Pancreas (tissue), 10 donors: ENCODE measurements at regions not wholly inside any gene's neighbourhood (a gene's known extent, or its start where the extent isn't known, plus 50 kb on each side); places are given as distances from the start of the nearest gene placed in this dataset.

Experiments
- ATAC-seq, 4 donors: fragments of 200-7000 bp; cut with Tn5 transposase; one replicate each; pipeline versions ENCODE4 v1.8.0 to v1.9.1; 2020; ENCODE audit warnings: mild to moderate bottlenecking in 4 of 4, moderate library complexity in 4 of 4
- DNase-seq, 6 donors: peaks; one replicate each; pipeline ENCODE4 v3.0.0-alpha.2; 2020
- FAIRE-seq: peaks from 2 replicates; lab custom pipeline; 2012; peaks lifted over from hg19 to GRCh38; lab: Jason Lieb, UNC
- H3K27ac ChIP-seq, 4 donors: fragments of 200-600 bp; sonication (generic); 1 replicate in 3 of 4; 2 replicates in 1 of 4; pipeline versions ENCODE4 v1.5.0 to v1.8.0; 2020
- H3K27me3 ChIP-seq, 4 donors: fragments of 200-600 bp; one replicate each; pipeline ENCODE4 v1.8.0; 2021
- H3K36me3 ChIP-seq, 3 donors: fragments of 200-600 bp; sonication (generic) in 1 of 3; one replicate each; pipeline versions ENCODE4 v1.5.0 to v1.8.0; 2020 to 2021
- H3K4me1 ChIP-seq, 3 donors: fragments of 200-600 bp; one replicate each; pipeline ENCODE4 v1.8.0; 2021
- H3K4me3 ChIP-seq, 4 donors: fragments of 200-600 bp; sonication (generic) in 2 of 4; one replicate each; pipeline versions ENCODE4 v1.5.0 to v1.8.0; 2020 to 2021
- H3K9me3 ChIP-seq, 4 donors: fragments of 200-600 bp; one replicate each; pipeline ENCODE4 v1.8.0; 2021
- WGBS, 2 donors: extraction: QIAGEN DNeasy Blood & Tissue Kit; methylation state at CpG; one replicate each; pipeline ENCODE4 v1.1.7; 2013; 5-methylcytosine and 5-hydroxymethylcytosine counted together
- intact Hi-C, 3 donors: fragments of 100-400 bp; cut with DNase I; formaldehyde crosslinking; loops; one replicate each; pipeline versions ENCODE4 v1.11.1 to v1.14.2; 2022
- TF ChIP-seq, protein P1 (sequence below), 4 donors: fragments of 200-600 bp; sonication (generic) in 3 of 4; IDR thresholded peaks; one replicate each; pipeline versions ENCODE4 v1.5.0 to v1.8.0; 2021; ENCODE audit warnings: antibody characterized with exemption in 4 of 4
- donor health status: healthy with polysubstance abuse.
- donor health status: DM: no; HTN: no; CAD: no; lungs with moderate emphysema.
- donor health status: DM: no; HTN: no; CAD: no.
- donor health status: control.
- donor health status: control.
- donor health status: Bipolar disorder and iron deficiency.
- donor health status: DM: yes; HTN: yes; CAD: no.
- donor health status: DM: no; HTN: no; CAD: no.
- donor health status: DM: no; HTN: no; CAD: no.
- donor health status: DM: yes; HTN: yes; CAD: no.

DNA sequence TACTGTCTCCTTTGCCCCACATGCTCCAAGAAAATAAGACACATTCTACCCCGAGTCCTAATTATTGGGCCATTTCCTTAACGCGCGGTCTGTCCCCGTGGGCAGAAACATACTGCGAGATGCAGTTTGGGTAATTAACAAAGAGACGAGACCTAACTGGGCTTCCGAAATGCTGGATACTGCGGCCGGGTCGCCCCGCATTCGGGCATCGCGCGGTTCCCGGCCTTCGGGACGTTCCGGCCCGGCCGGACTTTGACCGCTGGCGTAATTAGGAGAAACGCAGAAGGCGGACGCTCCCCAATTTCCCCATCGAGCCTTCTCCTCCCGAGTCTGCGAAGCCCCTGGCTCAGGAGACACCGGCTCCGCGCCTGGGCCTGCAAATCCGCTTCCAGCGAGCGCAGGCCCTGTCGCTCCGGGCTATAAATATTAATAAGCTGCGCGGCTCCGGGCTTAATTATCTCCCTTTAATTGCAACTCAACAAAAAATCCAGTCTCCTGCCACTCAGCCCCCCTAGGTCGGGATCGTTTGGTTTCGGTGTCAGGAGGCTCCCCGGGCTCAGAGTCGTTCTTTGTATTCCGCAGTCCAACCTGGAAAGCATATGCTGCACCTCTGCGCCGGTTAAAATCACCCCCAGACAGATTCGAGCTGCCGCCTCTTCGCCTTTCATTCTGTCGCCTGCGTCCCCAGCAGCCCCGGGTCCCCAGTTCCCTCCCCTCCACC lies 131.5 kb downstream of the SPAG6 start:
- peaks cover 0 to 5% (median 0%) of the 10 kb centered on the region in 3 donors for H3K4me1 ChIP-seq
- H3K27me3 ChIP-seq = peaks cover 0 to 42% (median 12%) of the 10 kb centered on the region in 4 donors
- TF ChIP-seq, protein P1, sequence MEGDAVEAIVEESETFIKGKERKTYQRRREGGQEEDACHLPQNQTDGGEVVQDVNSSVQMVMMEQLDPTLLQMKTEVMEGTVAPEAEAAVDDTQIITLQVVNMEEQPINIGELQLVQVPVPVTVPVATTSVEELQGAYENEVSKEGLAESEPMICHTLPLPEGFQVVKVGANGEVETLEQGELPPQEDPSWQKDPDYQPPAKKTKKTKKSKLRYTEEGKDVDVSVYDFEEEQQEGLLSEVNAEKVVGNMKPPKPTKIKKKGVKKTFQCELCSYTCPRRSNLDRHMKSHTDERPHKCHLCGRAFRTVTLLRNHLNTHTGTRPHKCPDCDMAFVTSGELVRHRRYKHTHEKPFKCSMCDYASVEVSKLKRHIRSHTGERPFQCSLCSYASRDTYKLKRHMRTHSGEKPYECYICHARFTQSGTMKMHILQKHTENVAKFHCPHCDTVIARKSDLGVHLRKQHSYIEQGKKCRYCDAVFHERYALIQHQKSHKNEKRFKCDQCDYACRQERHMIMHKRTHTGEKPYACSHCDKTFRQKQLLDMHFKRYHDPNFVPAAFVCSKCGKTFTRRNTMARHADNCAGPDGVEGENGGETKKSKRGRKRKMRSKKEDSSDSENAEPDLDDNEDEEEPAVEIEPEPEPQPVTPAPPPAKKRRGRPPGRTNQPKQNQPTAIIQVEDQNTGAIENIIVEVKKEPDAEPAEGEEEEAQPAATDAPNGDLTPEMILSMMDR (IDR thresholded peaks at IDR 0.05) = no peak
- ATAC-seq (peak in 1 of 4 donors; percentile 39), FAIRE-seq (no peak), DNase-seq (peak in 1 of 6 donors; percentile 56)
- WGBS, 2 donors = 21 to 22% methylated on average over 55 of the region's 55 CpGs
- peak overlapping the region in 2 of 4 donors; percentile 22 to 48 for H3K4me3 ChIP-seq
- no peaks in the 10 kb centered on the region for H3K36me3 ChIP-seq
- intact Hi-C loops = no loop called here
- no peaks in the 10 kb centered on the region for H3K9me3 ChIP-seq
- no peak overlapping the region for H3K27ac ChIP-seq

DNA sequence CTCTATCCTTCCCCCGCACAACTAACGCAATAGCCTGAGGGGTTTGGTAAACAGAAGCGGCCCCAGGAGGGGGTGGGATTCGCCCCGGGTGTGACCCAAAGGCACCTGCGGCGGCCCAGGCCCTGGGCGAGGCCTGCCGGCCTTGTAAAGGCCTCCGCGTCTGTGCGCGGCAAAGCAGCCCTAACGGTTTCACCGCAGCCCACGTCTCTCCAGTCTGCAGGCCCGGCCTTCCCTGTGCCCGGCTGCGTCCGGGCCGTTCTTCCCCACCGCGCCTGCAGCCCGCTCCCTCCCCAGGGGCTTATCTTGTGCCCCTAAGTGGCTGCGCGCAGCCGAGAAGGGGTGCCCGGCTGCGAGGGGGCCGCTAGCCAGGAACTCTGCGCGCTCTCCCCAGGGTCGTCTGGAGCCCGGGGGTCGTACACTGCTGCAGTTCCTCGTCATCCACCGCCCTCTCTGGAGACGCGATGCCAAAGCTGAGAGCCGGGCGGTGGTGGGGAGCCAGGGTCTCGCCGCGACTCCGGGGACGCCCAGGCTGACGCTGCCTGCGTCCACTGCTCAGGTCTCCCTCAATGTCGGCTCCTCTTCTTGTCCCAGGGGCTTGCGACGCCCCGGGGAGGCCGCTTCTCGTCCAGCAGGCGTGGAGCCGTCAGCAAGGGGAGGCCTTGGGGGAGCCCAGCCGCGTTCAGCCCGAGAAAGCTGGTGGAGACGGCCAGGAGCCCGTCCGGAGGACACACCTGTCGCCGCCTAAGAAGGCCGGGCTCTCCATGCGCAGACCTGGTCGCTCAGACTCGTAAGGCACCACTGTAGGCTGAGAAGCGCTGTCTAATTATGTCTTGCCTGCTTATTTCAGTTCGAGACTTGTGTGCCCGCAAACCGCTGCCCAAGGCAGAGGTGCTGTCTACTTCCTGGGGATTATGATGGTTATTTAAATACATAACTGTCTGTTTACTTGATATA lies 132.3 kb downstream of the SPAG6 start:
- no peak for DNase-seq
- WGBS, 2 donors = 48 to 49% methylated on average over 57 to 72 of the region's 72 CpGs

DNA sequence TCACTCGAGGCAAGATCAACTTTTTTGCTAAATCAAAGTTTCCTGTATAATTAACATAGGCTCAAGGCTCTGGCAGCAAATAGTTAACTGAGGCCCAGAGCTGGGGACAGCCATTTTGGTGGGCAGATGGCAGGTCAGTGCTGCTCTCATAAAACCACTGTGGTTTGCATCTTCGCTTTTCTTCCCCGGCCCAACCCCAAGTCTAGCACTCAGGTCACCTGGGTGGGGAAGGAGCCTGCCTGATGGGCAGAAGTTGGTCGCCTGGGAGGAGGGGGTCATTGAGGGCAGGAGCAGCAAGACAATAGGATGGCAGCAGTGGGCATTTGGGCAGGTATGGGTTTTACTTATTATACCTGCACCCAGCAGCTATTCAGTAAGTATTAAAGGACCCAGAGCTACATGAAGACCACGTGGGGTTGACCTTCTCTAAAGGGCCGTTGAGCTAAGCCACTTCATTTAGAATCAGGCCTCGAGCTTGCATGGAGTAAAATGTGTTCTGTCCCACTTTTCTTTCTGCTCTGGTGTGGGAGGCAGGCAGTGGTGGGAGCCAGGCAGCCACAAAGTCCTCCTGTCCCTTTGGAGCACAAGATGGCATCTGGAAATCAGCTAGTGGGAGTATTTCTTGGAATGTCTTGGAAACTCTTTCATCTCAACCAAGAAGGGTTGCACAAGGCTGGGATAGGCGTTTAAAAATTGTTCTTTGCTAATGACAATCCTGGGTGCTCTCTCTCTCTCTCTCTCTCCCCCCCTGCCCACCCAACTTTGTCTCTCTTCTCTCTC lies 133.4 kb downstream of the SPAG6 start:
- no peak overlapping the region for H3K27ac ChIP-seq
- FAIRE-seq = no peak
- 79 to 85% methylated on average over 8 of the region's 8 CpGs for WGBS, 2 donors

More for the DNA sequence above, 132.3 kb downstream of the SPAG6 start:
- ATAC-seq = no peak
- Histone ChIP-seq H3K4me1 (peaks cover 0 to 5% (median 0%) of the 10 kb centered on the region in 3 donors), H3K4me3 (no peak overlapping the region), H3K9me3 (no peaks in the 10 kb centered on the region), H3K36me3 (no peaks in the 10 kb centered on the region), H3K27ac (no peak overlapping the region), H3K27me3 (peaks cover 0 to 42% (median 12%) of the 10 kb centered on the region in 4 donors)
- intact Hi-C loops = no loop called here
- FAIRE-seq = no peak
- TF ChIP-seq, protein P1 (IDR thresholded peaks at IDR 0.05) = no peak

DNA sequence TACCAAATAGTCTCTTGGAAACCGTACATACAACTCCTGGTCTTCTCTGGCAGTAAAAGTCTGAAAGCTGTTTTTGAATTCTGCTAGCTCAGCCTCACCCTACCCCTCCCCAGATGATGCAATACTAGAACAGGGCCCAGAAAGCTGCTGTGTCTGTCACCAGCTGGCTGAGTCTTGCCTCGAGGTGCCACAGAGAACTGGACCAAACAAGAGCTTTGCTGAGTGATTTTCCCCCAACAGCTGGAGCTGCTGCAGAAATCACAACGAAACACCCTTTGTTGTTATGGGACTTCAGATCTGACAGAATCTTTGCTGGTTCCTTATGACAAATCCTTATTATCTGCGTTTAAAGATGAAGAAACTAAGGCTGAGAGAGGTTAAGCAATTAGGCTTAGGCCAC lies 134.1 kb downstream of the SPAG6 start:
- DNase-seq (no peak), FAIRE-seq (no peak), ATAC-seq (peak in 1 of 4 donors; percentile 23)
- Histone ChIP-seq H3K4me1 (peaks cover 0 to 5% (median 0%) of the 10 kb centered on the region in 3 donors), H3K27ac (no peak overlapping the region), H3K9me3 (no peaks in the 10 kb centered on the region), H3K4me3 (no peak overlapping the region), H3K36me3 (no peaks in the 10 kb centered on the region), H3K27me3 (peaks cover 0 to 31% (median 11%) of the 10 kb centered on the region in 4 donors)
- TF ChIP-seq, protein P1 (IDR thresholded peaks at IDR 0.05) = no peak
- intact Hi-C loops = no loop called here
- WGBS, 2 donors = 72 to 82% methylated on average over 4 of the region's 4 CpGs

More for the DNA sequence above, 133.4 kb downstream of the SPAG6 start:
- H3K9me3 ChIP-seq = no peaks in the 10 kb centered on the region
- H3K4me3 ChIP-seq = no peak overlapping the region
- DNase-seq = no peak
- H3K27me3 ChIP-seq = peaks cover 0 to 38% (median 12%) of the 10 kb centered on the region in 4 donors
- ATAC-seq = no peak
- H3K4me1 ChIP-seq = peaks cover 0 to 5% (median 0%) of the 10 kb centered on the region in 3 donors
- TF ChIP-seq, protein P1 (IDR thresholded peaks at IDR 0.05) = no peak
- H3K36me3 ChIP-seq = no peaks in the 10 kb centered on the region
- intact Hi-C loops = no loop called here
